SIG-M5 treated with dmso at 0.1 percent for 504 hours (cell line): ENCODE measurements at regions not wholly inside any gene's neighbourhood (a gene's known extent, or its start where the extent isn't known, plus 50 kb on each side); places are given as distances from the start of the nearest gene placed in this dataset.

Experiments
- DNase-seq: peaks from one replicate; lab custom pipeline; 2025; ENCODE audit not compliant: unreplicated experiment; lab: John Stamatoyannopoulos, UW

DNA sequence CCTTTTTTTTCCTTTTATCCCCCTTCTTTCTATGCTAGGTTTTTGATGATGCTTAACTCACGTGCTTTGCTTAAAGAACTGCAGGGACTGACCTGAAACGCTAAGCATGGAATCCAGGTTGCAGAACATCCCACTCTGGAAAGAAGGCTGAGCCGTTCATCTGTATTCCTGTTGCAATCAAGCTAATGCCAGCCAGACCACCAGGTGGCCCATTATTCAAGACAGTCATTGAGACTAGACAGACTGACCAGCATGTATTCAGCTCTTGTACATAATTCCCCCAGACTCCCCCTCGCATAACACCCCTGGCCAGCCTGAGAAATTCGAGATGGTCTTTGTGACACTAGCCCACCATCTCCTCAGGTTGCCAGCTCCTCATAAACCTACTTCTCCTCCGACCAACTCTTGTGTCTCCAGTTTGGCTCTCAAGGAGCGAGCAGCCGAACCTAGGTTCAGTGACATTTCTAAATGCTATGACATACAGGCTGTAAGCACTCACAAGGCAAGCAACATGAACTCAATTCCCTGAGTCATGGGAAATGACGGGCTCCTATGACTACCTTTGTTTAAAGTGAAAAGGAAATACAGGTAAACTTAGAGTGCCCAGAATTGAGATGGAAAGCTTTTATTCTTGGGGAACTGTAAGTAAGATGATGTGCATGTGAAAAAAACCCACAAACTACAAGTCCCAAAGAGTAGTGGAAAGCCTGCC lies 309.3 kb upstream of the CDYL start:
- DNase-seq: no peak

- DNase-seq: no peak
These were observed 309.9 kb upstream of the CDYL start for GRCh38 chr6:4466261-4466660.

GRCh38 chr6:4464638-4465037 lies 311.6 kb upstream of the CDYL start:
- DNase-seq: no peak

GRCh38 chr6:4463236-4463635 lies 313.0 kb upstream of the CDYL start:
- DNase-seq: no peak

GRCh38 chr6:4460586-4461475 lies 315.4 kb upstream of the CDYL start:
- DNase-seq: no peak

GRCh38 chr6:4459996-4460395 lies 316.2 kb upstream of the CDYL start:
- no peak for DNase-seq

GRCh38 chr6:4459032-4459431 lies 317.2 kb upstream of the CDYL start:
- no peak for DNase-seq

DNA sequence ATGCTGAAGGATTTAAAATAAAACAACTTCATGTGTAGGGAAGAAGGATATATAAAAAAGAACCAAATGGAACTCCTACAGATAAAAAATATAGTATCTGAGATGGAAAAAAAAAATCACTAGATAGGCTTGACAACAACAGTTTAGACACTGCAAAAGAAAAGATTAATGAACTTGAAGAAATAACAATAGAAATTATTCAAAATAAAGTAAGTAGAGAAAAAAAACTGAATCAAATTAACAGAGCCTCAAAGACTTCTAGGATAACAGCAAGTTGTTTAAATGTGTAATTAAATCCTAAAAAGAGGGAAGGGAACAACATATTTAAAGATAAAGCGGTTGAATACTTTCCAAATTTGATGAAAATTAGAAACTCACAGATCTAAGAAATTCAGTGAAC lies 316.3 kb upstream of the ECI2 start:
- no peak for DNase-seq

DNA sequence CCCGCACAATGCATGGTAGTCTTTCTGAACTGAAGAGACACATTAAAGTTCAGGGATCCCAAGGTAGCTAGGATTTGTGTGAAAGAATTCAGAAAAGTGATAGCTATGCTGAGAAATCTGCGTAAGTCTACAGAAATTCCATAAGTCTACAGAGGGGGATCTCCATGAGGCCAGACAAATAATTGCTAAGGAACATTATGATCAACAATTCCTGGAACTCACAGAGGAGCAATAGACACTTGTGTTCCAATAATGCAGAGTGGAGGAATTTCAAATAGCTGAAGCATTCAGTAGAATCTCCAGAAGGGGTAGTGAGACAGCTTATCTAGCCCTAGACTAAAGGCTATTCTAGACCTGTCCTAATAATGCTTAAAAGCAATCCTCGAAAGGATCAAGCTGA lies 315.7 kb upstream of the ECI2 start:
- DNase-seq: no peak

GRCh38 chr6:4450237-4450636 lies 314.9 kb upstream of the ECI2 start:
- DNase-seq: no peak

DNA sequence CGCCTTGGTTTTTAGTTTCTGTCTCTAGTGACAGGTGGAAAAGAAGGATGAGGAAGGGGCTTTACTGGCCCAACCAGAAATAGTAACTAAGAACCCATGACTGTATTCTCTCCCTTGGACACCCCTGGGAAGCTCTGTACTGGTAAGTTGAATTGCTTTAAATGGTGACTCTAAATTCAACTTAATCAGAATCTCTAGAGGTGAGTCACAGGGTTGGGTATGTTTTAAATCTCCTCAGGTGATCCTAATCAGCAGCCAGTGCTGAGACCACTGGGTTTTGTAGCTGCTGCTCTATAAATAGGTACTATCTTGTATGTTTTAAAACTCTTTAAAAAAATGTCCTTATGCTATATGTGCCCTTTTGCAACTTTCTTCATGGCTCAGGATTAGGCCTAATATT lies 314.0 kb upstream of the ECI2 start:
- DNase-seq: no peak

DNA sequence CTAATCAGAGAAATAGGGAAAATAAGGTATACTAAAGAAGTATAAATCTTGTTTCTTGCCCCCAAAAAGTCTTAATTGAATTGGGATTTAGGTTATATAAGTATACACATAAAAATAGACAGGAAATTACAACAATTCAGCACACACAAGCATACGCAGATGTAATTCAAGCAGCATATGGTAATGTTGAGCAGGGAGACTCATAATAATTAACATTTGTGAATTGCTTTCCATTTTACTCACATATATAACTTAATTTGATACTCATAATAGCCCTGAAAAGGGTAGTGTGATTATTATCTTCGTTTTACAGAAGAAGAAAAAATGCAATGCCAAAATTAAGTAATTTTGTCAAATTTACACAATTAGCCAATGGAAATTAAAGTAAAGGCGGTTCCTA lies 313.5 kb upstream of the ECI2 start:
- no peak for DNase-seq

GRCh38 chr6:4447639-4448330 lies 312.4 kb upstream of the ECI2 start:
- no peak for DNase-seq

DNA sequence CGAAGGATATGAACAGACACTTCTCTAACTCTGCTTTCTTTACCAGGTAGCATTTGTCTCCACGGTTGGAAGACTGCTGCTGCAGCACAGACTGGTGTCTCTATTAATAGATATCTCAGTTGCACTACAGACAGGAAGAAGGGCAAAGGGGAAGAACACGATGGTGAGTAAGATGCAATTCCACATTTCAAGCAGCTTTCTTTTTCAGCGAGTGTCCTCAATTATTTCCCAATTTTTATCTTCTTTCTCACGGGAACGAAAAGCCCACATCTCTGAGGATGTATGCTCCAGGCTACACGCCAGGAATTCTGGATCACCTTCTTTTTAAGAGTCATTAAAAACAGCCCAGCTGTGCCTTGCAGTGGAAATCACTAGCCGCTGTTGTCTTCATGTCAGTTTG lies 311.6 kb upstream of the ECI2 start:
- DNase-seq: peak; percentile 13

DNA sequence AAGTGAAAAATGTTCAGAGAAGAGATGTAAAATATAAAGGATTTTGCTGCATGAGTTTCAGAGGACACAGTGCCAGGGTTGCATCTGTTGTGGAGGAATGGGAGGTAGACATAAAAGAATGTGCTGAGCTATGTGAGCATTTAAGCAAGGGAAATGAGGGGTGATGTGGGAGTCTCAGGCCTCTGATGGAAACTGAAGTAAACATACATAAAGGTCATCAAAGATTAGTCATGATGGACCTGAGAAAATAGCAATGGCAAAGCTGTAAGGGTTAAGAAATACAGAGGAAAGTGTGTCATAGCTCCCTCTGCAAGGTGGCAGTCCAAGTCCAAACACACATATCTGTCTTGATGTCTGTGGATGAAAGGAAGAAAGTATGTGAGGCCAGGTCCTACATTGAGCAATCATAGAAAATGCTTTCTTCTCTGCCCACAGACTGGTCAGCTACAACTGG lies 306.6 kb upstream of the ECI2 start:
- no peak for DNase-seq

DNA sequence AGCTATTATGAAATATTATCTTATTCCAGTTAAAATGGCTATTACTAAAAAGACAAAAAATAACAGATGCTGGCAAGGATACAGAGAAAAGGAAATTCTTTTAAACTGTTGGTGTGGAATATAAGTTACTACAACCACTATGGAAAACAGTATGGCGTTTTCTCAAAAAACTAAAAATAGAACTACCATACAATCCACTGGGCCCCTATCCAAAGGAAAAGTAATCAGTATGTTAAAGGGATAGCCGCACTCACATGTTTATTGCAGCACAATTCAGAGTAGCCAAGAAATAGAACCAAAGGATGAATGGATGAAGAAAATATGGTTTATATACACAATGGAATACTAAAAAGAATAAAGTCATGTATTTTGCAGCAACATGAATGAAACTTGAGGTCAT lies 303.8 kb upstream of the ECI2 start:
- no peak for DNase-seq

DNA sequence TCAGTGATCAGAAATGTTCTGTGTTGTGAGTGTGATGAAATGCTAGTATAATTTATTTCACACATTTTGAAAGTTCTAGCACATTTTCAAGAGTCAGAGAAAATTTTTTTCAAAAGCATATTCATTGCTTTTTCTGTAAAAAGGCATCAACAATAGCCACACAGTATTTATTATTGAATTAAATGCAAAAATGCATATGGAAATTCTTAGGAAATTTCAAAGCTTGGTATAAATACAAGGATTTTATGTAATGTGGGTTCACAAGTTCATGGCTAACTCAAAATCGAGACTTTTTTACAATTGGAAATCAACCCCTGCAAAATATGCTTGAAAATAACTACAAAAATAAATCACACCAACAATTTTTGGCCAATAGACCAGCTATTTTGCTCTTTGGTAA lies 302.0 kb upstream of the ECI2 start:
- DNase-seq: no peak

GRCh38 chr6:4435981-4436445 lies 300.6 kb upstream of the ECI2 start:
- DNase-seq: no peak

GRCh38 chr6:4434655-4435054 lies 299.3 kb upstream of the ECI2 start:
- DNase-seq: no peak

DNA sequence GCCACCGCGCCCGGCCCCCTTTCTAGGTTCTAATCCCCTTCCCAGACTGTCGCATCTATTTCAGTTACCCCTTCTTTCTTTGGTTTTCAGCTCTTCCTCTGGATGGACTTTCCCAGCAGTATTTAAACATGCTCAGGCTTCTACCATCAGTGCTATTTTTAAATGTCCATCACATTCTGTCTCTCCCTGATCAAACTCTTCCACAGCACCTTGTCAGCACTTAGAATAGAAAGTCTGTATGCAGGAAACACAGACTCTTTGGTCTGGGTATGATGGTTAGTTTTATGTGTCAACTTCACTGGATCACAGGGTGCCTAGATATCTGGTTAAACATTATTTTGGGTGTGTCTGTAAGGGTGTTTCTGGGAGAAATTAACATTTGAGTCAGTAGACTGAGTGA lies 297.8 kb upstream of the ECI2 start:
- no peak for DNase-seq

DNA sequence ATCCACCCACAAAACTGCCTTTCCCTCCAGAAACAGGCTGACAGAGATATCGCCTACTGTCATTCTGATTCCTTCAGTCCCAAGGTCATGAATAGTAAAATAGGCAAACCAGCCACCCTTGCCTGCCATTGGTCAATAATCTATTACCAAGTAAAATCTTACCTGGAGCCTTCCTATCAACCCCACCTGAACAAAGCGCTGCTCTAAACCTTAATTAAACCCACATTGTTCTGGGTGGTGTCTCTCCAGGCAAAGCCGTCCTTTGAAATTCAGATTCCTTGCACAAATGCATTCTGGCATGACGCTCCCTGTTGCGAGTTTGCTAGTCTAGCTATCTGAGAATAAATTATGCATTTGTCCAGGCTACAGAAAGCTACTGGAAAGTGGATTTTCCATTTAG lies 291.6 kb upstream of the ECI2 start:
- DNase-seq: no peak

DNA sequence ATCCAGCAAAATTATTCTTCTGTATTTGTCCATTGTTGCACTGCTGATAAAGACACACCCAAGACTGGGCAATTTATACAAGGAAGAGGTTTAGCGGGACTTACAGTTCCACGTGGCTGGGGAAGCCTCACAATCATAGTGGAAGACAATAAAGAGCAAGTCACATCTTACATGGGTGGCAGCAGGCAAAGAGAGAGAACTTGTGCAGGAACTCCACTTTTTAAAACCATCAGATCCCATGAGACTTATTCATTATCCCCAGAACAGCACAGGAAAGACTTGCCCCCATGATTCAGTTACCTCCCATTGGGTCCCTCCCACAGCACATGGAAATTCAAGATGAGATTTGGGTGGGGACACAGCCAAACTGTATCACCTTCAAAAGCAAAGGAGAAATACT lies 286.5 kb upstream of the ECI2 start:
- DNase-seq: no peak
